SU-DHL-6 (cell line): ENCODE measurements at regions not wholly inside any gene's neighbourhood (a gene's known extent, or its start where the extent isn't known, plus 50 kb on each side); places are given as distances from the start of the nearest gene placed in this dataset.

ENCODE experiments used
- EZH2phosphoT487 ChIP-seq: fragments of 200-600 bp; sonication (generic), shearing (Covaris generic); conservative IDR thresholded peaks from 2 replicates; pipeline ENCODE4 v1.6.1; 2018; ENCODE audit warnings: mild to moderate bottlenecking, antibody characterized with exemption, low read length, moderate library complexity, mixed read lengths
- TF ChIP-seq, protein P1 (sequence below): fragments of 200-600 bp; sonication (generic); IDR thresholded peaks from one replicate; pipeline ENCODE4 v1.5.1; 2017; ENCODE audit warnings: antibody characterized with exemption, mild to moderate bottlenecking, low read length, moderate library complexity; ENCODE audit not compliant: insufficient read depth, poor library complexity, severe bottlenecking

GRCh38 chrX:130468395-130468923 is 66.7 kb downstream of the RBMX2 start:
- TF ChIP-seq, protein P1, sequence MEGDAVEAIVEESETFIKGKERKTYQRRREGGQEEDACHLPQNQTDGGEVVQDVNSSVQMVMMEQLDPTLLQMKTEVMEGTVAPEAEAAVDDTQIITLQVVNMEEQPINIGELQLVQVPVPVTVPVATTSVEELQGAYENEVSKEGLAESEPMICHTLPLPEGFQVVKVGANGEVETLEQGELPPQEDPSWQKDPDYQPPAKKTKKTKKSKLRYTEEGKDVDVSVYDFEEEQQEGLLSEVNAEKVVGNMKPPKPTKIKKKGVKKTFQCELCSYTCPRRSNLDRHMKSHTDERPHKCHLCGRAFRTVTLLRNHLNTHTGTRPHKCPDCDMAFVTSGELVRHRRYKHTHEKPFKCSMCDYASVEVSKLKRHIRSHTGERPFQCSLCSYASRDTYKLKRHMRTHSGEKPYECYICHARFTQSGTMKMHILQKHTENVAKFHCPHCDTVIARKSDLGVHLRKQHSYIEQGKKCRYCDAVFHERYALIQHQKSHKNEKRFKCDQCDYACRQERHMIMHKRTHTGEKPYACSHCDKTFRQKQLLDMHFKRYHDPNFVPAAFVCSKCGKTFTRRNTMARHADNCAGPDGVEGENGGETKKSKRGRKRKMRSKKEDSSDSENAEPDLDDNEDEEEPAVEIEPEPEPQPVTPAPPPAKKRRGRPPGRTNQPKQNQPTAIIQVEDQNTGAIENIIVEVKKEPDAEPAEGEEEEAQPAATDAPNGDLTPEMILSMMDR, result no peak
- TF ChIP-seq EZH2phosphoT487, result no peak
